ENCODE measurements at regions not wholly inside any gene's neighbourhood (a gene's known extent, or its start where the extent isn't known, plus 50 kb on each side); places are given as distances from the start of the nearest gene placed in this dataset.

DNA sequence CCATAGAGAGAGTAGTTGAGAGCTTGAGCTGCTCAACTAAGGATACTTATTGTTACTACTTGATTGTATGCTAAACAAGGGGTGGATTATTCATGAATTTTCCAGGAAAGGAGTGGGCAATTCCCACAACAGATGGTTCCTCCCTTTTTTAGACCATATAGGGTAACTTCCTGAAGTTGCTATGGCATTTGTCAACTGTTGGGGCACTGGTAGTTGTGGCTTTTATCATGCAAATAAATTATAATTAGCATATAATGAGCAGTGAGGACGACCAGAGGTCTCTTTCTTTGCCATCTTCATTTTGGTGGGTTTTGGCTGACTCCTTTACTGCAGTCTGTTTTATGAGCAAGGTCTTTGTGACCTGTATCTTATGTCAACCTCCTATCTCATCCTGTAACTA, 1403.5 kb upstream of the PABPC4L start:
- Mint-ChIP-seq H3K4me1 (ENCODE audit: low read depth) (no peaks in the 10 kb centered on the region), H3K4me3 (ENCODE audit: low read depth) (no peak overlapping the region), H3K36me3 (ENCODE audit: low read depth) (no peaks in the 10 kb centered on the region), H3K9me3 (peaks cover 3% of the 10 kb centered on the region), H3K27me3 (ENCODE audit: low read depth) (no peaks in the 10 kb centered on the region), H3K27ac (no peak overlapping the region)
- intact Hi-C loops (cut with micrococcal nuclease) = no loop called here
- no peak for DNase-seq (ENCODE audit: low spot score)

DNA sequence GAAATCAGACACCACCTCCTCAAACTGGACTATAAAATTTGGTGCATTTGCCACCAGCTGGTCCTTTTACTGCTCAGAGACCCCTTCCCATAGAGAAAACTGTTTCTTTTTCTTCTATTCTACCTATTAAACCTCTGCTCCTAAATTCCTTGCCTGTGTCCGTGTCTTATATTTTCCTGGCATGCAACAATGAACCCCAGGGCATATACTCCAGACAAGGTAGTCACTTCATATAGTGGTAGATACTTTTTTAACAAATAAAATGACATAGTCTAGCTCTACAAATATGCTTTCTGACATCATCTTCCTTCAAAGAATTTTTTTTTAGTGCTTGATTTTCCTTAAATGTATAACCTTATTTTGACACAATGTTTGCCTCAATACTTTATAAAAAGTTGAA, 1402.9 kb upstream of the PABPC4L start:
- peaks cover 6% of the 10 kb centered on the region for H3K9me3 Mint-ChIP-seq
- DNase-seq (ENCODE audit: low spot score) = no peak
- intact Hi-C loops (cut with micrococcal nuclease) = no loop called here
- H3K27me3 Mint-ChIP-seq (ENCODE audit: low read depth) = no peaks in the 10 kb centered on the region
- no peaks in the 10 kb centered on the region for H3K4me1 Mint-ChIP-seq (ENCODE audit: low read depth)
- no peak overlapping the region for H3K4me3 Mint-ChIP-seq (ENCODE audit: low read depth)
- no peak overlapping the region for H3K27ac Mint-ChIP-seq
- no peaks in the 10 kb centered on the region for H3K36me3 Mint-ChIP-seq (ENCODE audit: low read depth)

DNA sequence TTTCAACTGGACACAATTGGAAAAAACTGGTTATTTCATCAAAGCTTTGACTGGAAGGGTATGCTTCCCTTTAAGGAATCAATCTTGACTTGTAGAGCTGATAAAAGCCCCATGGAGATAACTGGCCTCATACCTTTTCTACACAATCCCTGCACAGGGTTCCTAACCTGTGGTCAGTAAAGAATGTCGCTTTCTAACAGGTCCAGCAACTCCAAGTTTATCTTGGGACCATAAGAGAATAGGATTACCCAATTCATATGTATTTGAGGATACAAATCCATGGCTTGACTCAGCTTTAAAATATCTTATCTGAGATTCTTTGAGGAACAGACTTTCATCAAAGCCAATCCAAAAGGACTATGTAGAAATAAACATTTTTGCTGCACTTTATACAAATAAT, 1399.8 kb upstream of the PABPC4L start:
- Mint-ChIP-seq H3K4me3 (ENCODE audit: low read depth) (no peak overlapping the region), H3K4me1 (ENCODE audit: low read depth) (no peaks in the 10 kb centered on the region), H3K9me3 (peaks cover 19% of the 10 kb centered on the region), H3K27me3 (ENCODE audit: low read depth) (no peaks in the 10 kb centered on the region), H3K27ac (no peak overlapping the region), H3K36me3 (ENCODE audit: low read depth) (no peaks in the 10 kb centered on the region)
- intact Hi-C loops (cut with micrococcal nuclease) = no loop called here
- no peak for DNase-seq (ENCODE audit: low spot score)

DNA sequence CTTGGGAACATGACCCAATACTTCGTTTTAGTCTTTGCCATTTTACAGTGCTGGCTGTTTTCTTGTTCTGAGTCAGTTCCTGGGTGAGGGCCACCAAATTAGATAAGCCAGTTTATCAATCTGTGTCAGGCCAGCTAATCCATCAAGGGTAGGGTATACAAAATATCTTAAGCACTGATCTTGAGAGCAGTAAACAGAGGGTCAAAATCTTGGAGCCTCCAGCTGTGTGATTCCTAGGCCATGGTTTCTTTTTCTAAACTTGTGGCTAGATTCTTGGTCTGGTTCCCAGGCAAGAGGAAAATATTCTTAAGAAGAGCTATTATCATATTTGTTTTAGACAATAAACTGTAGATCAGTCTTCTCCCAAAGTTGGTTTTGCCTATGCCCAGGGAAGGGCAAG, 1396.6 kb upstream of the PABPC4L start:
- Mint-ChIP-seq H3K4me1 (ENCODE audit: low read depth) (no peaks in the 10 kb centered on the region), H3K36me3 (ENCODE audit: low read depth) (no peaks in the 10 kb centered on the region), H3K27me3 (ENCODE audit: low read depth) (no peaks in the 10 kb centered on the region), H3K4me3 (ENCODE audit: low read depth) (no peak overlapping the region), H3K27ac (no peak overlapping the region), H3K9me3 (peaks cover 30% of the 10 kb centered on the region)
- intact Hi-C loops (cut with micrococcal nuclease) = no loop called here
- DNase-seq (ENCODE audit: low spot score) = no peak

DNA sequence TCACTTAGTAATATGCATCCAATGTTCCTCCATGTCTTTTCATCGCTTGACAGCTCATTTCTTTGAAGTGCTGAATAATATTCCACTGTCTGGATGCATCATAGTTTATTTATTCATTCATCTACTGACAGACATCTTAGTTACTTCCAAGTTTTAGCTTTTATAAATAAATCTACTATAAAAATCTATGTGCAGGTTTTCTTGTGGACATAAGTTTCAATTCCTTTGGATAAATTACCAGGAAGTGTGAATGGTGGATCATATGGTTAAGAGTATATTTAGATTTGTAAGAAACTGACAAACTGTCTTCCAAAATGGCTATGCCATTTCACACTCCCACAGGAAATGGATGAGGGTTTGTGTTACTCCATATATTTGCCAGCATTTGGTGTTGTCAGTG, 1392.9 kb upstream of the PABPC4L start:
- H3K36me3 Mint-ChIP-seq (ENCODE audit: low read depth) = no peaks in the 10 kb centered on the region
- peaks cover 36% of the 10 kb centered on the region for H3K9me3 Mint-ChIP-seq
- no peaks in the 10 kb centered on the region for H3K4me1 Mint-ChIP-seq (ENCODE audit: low read depth)
- DNase-seq (ENCODE audit: low spot score) = no peak
- H3K27me3 Mint-ChIP-seq (ENCODE audit: low read depth) = no peaks in the 10 kb centered on the region
- intact Hi-C loops (cut with micrococcal nuclease) = no loop called here
- H3K4me3 Mint-ChIP-seq (ENCODE audit: low read depth) = no peak overlapping the region
- no peak overlapping the region for H3K27ac Mint-ChIP-seq

DNA sequence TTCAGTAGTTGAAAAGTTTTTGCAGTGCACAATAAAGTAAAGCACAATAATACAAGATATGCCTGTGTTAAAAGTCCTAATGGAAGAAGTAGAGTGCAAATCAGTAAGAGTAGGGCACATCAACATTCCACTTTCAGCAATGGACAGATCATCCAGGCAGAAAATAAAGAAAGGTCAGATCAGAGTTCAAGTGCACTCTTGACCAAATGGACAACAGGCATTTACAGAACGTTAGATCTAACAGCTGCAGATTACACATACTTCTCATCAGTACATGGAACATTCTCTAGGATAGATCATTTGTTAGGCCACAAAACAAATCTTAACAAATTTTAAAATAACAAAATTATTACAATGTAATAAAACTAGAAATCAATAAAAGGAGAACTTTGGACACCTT, 1373.5 kb upstream of the PABPC4L start:
- H3K27me3 Mint-ChIP-seq (ENCODE audit: low read depth) = no peaks in the 10 kb centered on the region
- no peaks in the 10 kb centered on the region for H3K4me1 Mint-ChIP-seq (ENCODE audit: low read depth)
- no peak overlapping the region for H3K4me3 Mint-ChIP-seq (ENCODE audit: low read depth)
- no peaks in the 10 kb centered on the region for H3K36me3 Mint-ChIP-seq (ENCODE audit: low read depth)
- intact Hi-C loops (cut with micrococcal nuclease) = no loop called here
- peaks cover 16% of the 10 kb centered on the region for H3K9me3 Mint-ChIP-seq
- no peak overlapping the region for H3K27ac Mint-ChIP-seq
- DNase-seq (ENCODE audit: low spot score) = no peak

DNA sequence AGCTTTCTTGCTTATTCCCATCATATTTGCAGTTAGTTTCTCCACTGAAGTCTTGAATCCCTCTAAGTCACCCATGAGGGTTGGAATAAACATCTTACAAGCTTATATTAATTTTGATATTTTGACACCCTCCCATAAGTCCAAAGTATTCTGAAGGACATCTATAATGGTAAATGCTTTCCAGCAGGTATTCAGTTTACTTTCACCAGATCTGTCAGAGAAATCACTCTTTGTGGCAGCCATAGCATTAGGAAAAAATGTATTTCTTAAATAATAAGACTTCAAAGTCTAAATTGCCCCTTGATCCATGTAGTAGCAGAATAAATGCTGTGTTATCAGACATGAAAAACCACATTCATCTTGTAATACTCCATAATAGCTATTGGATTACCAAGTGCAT, 1371.7 kb upstream of the PABPC4L start:
- DNase-seq (ENCODE audit: low spot score) = no peak
- no peaks in the 10 kb centered on the region for H3K4me1 Mint-ChIP-seq (ENCODE audit: low read depth)
- intact Hi-C loops (cut with micrococcal nuclease) = no loop called here
- peaks cover 13% of the 10 kb centered on the region for H3K9me3 Mint-ChIP-seq
- no peak overlapping the region for H3K4me3 Mint-ChIP-seq (ENCODE audit: low read depth)
- H3K27ac Mint-ChIP-seq = no peak overlapping the region
- no peaks in the 10 kb centered on the region for H3K27me3 Mint-ChIP-seq (ENCODE audit: low read depth)
- H3K36me3 Mint-ChIP-seq (ENCODE audit: low read depth) = no peaks in the 10 kb centered on the region

DNA sequence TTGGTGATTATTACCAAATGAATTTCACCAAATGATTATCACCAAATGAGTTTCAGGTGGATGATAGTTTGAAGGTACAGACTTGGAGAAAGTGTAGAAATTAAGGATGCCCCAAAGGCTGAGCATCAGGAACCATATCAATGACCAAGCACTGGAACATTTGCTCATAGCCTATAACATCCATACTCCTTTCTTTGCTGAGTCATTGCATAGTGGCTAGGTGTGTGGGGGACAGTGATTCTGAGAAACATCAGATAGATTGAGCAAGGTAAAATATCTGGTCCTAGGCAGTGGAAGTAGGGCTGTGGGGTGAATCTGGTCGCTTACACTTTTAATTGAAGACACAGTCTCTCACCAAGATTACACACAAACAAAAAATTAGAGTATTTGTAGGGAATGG, 1362.5 kb upstream of the PABPC4L start:
- Mint-ChIP-seq H3K27ac (no peak overlapping the region), H3K4me1 (ENCODE audit: low read depth) (no peaks in the 10 kb centered on the region), H3K9me3 (peaks cover 4% of the 10 kb centered on the region), H3K4me3 (ENCODE audit: low read depth) (no peak overlapping the region), H3K27me3 (ENCODE audit: low read depth) (no peaks in the 10 kb centered on the region), H3K36me3 (ENCODE audit: low read depth) (no peaks in the 10 kb centered on the region)
- intact Hi-C loops (cut with micrococcal nuclease) = no loop called here
- DNase-seq (ENCODE audit: low spot score) = no peak

DNA sequence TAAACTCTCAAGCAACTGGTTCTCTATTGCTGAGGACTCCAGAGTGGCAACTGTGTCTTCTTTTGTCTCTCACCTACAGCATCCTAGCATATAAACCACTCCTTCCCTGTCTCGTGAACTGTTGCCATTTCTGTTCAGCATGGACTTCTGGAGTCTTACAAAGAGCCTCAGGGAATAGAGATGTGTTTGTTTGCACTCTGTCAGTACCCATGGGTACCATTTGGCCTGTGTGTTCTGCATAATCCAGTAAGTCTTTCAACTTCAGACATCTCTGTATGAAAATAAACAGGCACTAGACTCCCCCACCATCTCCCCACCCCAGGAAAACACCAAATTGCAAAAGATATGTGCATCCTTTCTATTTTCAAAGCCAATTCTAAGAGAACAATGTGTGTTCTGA, 1351.6 kb upstream of the PABPC4L start:
- peaks cover 3% of the 10 kb centered on the region for H3K9me3 Mint-ChIP-seq
- no peaks in the 10 kb centered on the region for H3K36me3 Mint-ChIP-seq (ENCODE audit: low read depth)
- no peak for DNase-seq (ENCODE audit: low spot score)
- intact Hi-C loops (cut with micrococcal nuclease) = no loop called here
- no peaks in the 10 kb centered on the region for H3K4me1 Mint-ChIP-seq (ENCODE audit: low read depth)
- H3K27me3 Mint-ChIP-seq (ENCODE audit: low read depth) = no peaks in the 10 kb centered on the region
- no peak overlapping the region for H3K27ac Mint-ChIP-seq
- no peak overlapping the region for H3K4me3 Mint-ChIP-seq (ENCODE audit: low read depth)

DNA sequence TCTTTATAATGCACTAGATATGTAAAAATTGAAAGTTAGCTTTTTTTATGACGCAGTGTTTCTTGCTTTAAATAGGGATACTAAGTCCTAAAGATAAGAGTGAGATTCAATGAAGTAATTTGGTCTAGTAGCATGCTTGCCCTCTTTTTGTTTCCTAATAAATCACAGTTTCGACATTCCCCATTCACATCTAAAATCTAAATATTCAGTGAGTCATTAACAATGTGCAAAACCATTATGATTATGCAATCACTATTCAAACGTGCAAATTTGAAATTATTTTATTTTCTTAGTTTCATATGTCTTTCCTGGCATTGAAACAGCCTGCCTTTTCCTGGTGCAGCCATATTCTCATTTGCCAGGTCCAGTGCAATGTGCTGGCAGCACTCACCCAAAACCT, 1350.5 kb upstream of the PABPC4L start:
- no peaks in the 10 kb centered on the region for H3K4me1 Mint-ChIP-seq (ENCODE audit: low read depth)
- no peak for DNase-seq (ENCODE audit: low spot score)
- no peak overlapping the region for H3K27ac Mint-ChIP-seq
- intact Hi-C loops (cut with micrococcal nuclease) = no loop called here
- H3K27me3 Mint-ChIP-seq (ENCODE audit: low read depth) = no peaks in the 10 kb centered on the region
- H3K36me3 Mint-ChIP-seq (ENCODE audit: low read depth) = no peaks in the 10 kb centered on the region
- H3K4me3 Mint-ChIP-seq (ENCODE audit: low read depth) = no peak overlapping the region
- H3K9me3 Mint-ChIP-seq = peaks cover 3% of the 10 kb centered on the region

DNA sequence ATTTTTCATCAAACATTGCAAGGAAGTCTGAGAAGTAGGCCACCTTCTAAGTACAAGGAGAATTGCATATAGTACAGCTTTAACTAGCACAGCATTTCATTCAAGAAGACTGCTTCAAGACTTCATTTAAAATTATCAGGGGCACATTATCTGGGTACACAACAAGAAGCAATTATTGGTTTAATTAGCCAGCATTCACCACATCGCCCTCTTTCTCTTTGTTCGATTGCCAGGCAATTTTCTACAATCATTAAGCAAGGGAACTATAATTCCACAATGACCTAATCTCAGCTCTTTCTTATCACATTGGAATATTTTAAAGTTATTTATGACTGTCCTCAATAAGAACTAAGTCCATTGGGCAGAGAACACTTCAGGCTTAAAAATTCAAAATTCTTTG, 1347.1 kb upstream of the PABPC4L start:
- Mint-ChIP-seq H3K4me3 (ENCODE audit: low read depth) (no peak overlapping the region), H3K9me3 (peaks cover 3% of the 10 kb centered on the region), H3K27ac (no peak overlapping the region), H3K4me1 (ENCODE audit: low read depth) (no peaks in the 10 kb centered on the region), H3K36me3 (ENCODE audit: low read depth) (no peaks in the 10 kb centered on the region), H3K27me3 (ENCODE audit: low read depth) (no peaks in the 10 kb centered on the region)
- intact Hi-C loops (cut with micrococcal nuclease) = no loop called here
- no peak for DNase-seq (ENCODE audit: low spot score)

DNA sequence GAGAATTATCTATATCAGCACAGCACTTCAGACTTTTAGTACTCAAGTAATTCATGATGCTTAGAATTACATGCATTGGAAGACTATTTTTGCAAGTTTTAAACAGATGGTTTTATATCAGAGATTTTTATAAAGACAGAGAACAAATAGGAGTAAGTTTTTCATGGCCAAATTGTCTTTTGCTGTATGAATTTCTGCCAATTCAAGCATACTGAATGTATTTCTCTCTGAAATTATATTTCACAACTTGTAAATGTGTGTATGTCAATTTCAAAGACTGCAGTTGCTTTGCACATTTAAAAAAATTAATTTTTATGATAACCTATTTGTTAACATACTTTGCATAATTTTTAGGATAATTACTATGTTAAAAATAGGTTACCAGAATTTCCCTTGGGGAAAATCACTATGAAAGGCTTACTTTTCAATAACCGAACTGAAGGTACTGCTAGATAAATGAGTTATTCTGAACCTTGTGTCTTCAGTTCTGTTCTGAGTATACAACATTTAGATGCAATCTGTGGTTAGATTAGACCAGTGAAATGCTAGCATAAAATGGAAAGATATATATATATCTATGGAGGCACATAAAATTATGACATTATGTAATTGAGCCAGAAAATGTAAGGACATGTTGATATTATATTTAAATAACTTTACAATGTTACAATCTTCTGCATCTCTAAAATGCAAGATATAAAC, 1344.2 kb upstream of the PABPC4L start:
- Mint-ChIP-seq H3K36me3 (ENCODE audit: low read depth) (no peaks in the 10 kb centered on the region), H3K27ac (no peak overlapping the region), H3K9me3 (peaks cover 2% of the 10 kb centered on the region), H3K27me3 (ENCODE audit: low read depth) (no peaks in the 10 kb centered on the region), H3K4me1 (ENCODE audit: low read depth) (no peaks in the 10 kb centered on the region), H3K4me3 (ENCODE audit: low read depth) (no peak overlapping the region)
- intact Hi-C loops (cut with micrococcal nuclease) = no loop called here
- no peak for DNase-seq (ENCODE audit: low spot score)

DNA sequence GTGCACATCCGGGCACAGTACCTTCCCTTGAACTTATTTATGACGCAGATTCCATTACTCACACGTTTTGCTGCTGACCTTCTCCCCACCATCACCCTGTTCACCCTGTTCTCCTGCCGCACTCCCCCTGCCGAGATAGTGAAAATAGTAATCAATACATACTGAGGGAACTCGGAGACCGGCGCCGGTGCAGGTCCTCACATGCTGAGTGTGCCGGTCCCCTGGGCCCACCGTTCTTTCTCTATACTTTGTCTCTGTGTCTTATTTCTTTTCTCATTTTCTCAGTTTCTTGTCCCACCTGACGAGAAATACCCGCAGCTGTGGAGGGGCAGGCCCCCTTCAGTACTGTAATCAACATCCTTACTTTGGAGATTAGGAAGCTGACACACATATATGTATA, 1337.1 kb upstream of the PABPC4L start:
- H3K4me1 Mint-ChIP-seq (ENCODE audit: low read depth) = no peaks in the 10 kb centered on the region
- DNase-seq (ENCODE audit: low spot score) = no peak
- intact Hi-C loops (cut with micrococcal nuclease) = no loop called here
- H3K27ac Mint-ChIP-seq = no peak overlapping the region
- H3K4me3 Mint-ChIP-seq (ENCODE audit: low read depth) = no peak overlapping the region
- no peaks in the 10 kb centered on the region for H3K27me3 Mint-ChIP-seq (ENCODE audit: low read depth)
- H3K36me3 Mint-ChIP-seq (ENCODE audit: low read depth) = no peaks in the 10 kb centered on the region
- H3K9me3 Mint-ChIP-seq = peaks cover 22% of the 10 kb centered on the region

DNA sequence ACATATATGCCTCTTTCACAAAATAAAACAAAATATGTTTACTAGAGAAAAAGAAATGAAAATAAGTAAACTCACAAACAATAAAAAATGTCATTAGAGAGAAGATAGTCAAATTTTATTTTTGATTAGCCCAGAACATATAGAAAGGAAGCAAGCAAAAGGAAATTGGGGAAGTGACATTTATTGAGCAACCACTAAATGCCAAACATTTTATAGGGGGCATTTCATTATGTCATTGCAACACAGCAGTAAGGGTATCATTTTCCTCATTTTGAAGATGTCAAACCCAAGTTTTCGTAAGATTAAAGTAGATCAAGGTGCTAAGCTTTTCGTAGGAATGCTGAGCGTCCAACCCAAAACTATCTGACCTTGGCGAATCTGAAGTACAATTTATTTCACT, 1331.5 kb upstream of the PABPC4L start:
- Mint-ChIP-seq H3K36me3 (ENCODE audit: low read depth) (no peaks in the 10 kb centered on the region), H3K4me3 (ENCODE audit: low read depth) (no peak overlapping the region), H3K27me3 (ENCODE audit: low read depth) (no peaks in the 10 kb centered on the region), H3K9me3 (peaks cover 13% of the 10 kb centered on the region), H3K4me1 (ENCODE audit: low read depth) (no peaks in the 10 kb centered on the region), H3K27ac (no peak overlapping the region)
- no peak for DNase-seq (ENCODE audit: low spot score)
- intact Hi-C loops (cut with micrococcal nuclease) = no loop called here
